NCI-H2081 (cell line): ENCODE measurements at regions not wholly inside any gene's neighbourhood (a gene's known extent, or its start where the extent isn't known, plus 50 kb on each side); places are given as distances from the start of the nearest gene placed in this dataset.
"Not testable (repeated sequence)": the region's sequence is repeated elsewhere in the genome, so short reads cannot be mapped to it uniquely, and the experiment has no call there.

Experiments used
- DNase-seq, 2 experiments: peaks; one replicate each; lab custom pipeline; 2025; lab: John Stamatoyannopoulos, UW

- no peak for DNase-seq
These were observed 50.0 kb upstream of the EMX2 start for GRCh38 chr10:117492504-117492903.

GRCh38 chr10:117488004-117488403 lies 54.5 kb upstream of the EMX2 start:
- no peak for DNase-seq

- no peak for DNase-seq
These were observed 55.9 kb upstream of the EMX2 start for GRCh38 chr10:117486606-117487005.

- DNase-seq = no peak
These were observed 59.4 kb upstream of the EMX2 start for GRCh38 chr10:117483056-117483590.

GRCh38 chr10:117481011-117481410 lies 61.5 kb upstream of the EMX2 start:
- DNase-seq = not testable (repeated sequence)

- no peak for DNase-seq
These were observed 62.4 kb upstream of the EMX2 start for GRCh38 chr10:117480097-117480496.

- DNase-seq = no peak
These were observed 64.4 kb upstream of the EMX2 start for GRCh38 chr10:117477961-117478670.

GRCh38 chr10:117477211-117477947 lies 65.2 kb upstream of the EMX2 start:
- no peak for DNase-seq

GRCh38 chr10:117476716-117477115 lies 65.8 kb upstream of the EMX2 start:
- no peak for DNase-seq

GRCh38 chr10:117476281-117476680 lies 66.3 kb upstream of the EMX2 start:
- no peak for DNase-seq

- DNase-seq = no peak
These were observed 69.7 kb upstream of the EMX2 start for GRCh38 chr10:117472872-117473271.

- DNase-seq = no peak
These were observed 71.1 kb upstream of the EMX2 start for GRCh38 chr10:117471344-117471874.

- no peak for DNase-seq
These were observed 71.8 kb upstream of the EMX2 start for GRCh38 chr10:117470733-117471132.

- no peak for DNase-seq
These were observed 73.9 kb upstream of the EMX2 start for GRCh38 chr10:117468665-117469064.

- no peak for DNase-seq
These were observed 78.4 kb upstream of the EMX2 start for GRCh38 chr10:117464176-117464575.

- DNase-seq = no peak
These were observed 79.0 kb upstream of the EMX2 start for GRCh38 chr10:117463545-117463920.

- no peak for DNase-seq
These were observed 79.6 kb upstream of the EMX2 start for GRCh38 chr10:117462816-117463544.

GRCh38 chr10:117462424-117462792 lies 80.1 kb upstream of the EMX2 start:
- DNase-seq = no peak

- no peak for DNase-seq
These were observed 80.7 kb upstream of the EMX2 start for GRCh38 chr10:117461766-117462423.

- DNase-seq = no peak
These were observed 81.4 kb upstream of the EMX2 start for GRCh38 chr10:117460846-117461765.

- no peak for DNase-seq
These were observed 83.3 kb upstream of the PDZD8 start for GRCh38 chr10:117458571-117458970.
